GM12865 (cell line): ENCODE measurements at regions not wholly inside any gene's neighbourhood (a gene's known extent, or its start where the extent isn't known, plus 50 kb on each side); places are given as distances from the start of the nearest gene placed in this dataset.

Source experiments
- DNase-seq: peaks from one replicate; pipeline ENCODE4 v3.0.0; 2010; ENCODE audit warnings: low read depth
- H3K4me3 ChIP-seq: 2 replicates; pipeline ENCODE4 v1.5.1; 2011; ENCODE audit warnings: mild to moderate bottlenecking, low read depth, low read length, control low read depth
- TF ChIP-seq, protein P1 (sequence below): IDR thresholded peaks from 2 replicates; pipeline ENCODE4 v1.5.1; 2011; ENCODE audit warnings: low read length, control low read depth, low read depth, inconsistent platforms; ENCODE audit not compliant: insufficient read depth; ENCODE audit errors: missing control alignments

DNA sequence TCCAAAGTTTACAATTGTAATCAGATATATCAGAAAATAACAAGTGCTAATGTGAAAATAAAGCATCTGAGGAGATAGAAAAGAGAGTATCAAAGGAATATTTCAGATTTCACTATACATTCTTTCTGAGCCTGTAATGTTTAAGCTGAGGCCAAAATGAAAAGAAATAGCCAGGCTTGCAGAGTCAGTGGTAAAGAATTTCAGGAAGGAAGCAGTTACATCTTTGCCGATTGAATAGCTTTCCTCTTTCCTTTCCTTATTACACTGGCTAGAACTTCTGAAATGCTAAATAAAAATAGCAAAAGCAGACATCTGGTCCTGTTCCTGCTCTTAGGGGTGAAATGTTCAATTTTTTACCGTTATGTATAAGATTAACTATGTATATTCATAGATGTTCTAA lies 1441.6 kb upstream of the PCDH7 start:
- TF ChIP-seq, protein P1, sequence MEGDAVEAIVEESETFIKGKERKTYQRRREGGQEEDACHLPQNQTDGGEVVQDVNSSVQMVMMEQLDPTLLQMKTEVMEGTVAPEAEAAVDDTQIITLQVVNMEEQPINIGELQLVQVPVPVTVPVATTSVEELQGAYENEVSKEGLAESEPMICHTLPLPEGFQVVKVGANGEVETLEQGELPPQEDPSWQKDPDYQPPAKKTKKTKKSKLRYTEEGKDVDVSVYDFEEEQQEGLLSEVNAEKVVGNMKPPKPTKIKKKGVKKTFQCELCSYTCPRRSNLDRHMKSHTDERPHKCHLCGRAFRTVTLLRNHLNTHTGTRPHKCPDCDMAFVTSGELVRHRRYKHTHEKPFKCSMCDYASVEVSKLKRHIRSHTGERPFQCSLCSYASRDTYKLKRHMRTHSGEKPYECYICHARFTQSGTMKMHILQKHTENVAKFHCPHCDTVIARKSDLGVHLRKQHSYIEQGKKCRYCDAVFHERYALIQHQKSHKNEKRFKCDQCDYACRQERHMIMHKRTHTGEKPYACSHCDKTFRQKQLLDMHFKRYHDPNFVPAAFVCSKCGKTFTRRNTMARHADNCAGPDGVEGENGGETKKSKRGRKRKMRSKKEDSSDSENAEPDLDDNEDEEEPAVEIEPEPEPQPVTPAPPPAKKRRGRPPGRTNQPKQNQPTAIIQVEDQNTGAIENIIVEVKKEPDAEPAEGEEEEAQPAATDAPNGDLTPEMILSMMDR: no peak
- no peak overlapping the region for H3K4me3 ChIP-seq
- DNase-seq: no peak

GRCh38 chr4:29289118-29289517 lies 1431.1 kb upstream of the PCDH7 start:
- TF ChIP-seq, protein P1: no peak
- no peak for DNase-seq
- H3K4me3 ChIP-seq: no peak overlapping the region

DNA sequence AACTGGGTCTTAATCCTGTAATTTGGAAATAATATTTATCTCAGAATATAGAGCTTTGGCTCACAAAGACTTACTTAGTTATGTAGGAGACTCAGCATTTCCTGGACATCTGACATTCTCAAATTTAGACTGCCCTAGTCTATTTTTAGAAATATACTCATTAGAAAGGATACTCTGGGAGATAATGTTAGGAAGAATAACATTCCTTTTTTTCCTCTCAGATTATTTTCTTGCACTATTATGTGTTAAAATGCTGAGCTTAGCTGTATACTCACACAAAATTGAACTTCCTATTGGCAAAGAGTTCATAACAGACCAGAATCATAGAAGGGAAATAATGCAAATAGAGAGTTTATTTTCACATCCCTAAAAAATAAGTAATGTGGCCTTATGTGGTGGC lies 1424.9 kb upstream of the PCDH7 start:
- TF ChIP-seq, protein P1: no peak
- DNase-seq: no peak
- H3K4me3 ChIP-seq: no peak overlapping the region

- no peak overlapping the region for H3K4me3 ChIP-seq
- TF ChIP-seq, protein P1: no peak
- DNase-seq: no peak
Observed at GRCh38 chr4:29304595-29304994, 1415.6 kb upstream of the PCDH7 start.

GRCh38 chr4:29307256-29307655 lies 1412.9 kb upstream of the PCDH7 start:
- TF ChIP-seq, protein P1: no peak
- no peak for DNase-seq
- no peak overlapping the region for H3K4me3 ChIP-seq

- DNase-seq: no peak
- no peak overlapping the region for H3K4me3 ChIP-seq
- TF ChIP-seq, protein P1: no peak
Observed at GRCh38 chr4:29307755-29308154, 1412.4 kb upstream of the PCDH7 start.

DNA sequence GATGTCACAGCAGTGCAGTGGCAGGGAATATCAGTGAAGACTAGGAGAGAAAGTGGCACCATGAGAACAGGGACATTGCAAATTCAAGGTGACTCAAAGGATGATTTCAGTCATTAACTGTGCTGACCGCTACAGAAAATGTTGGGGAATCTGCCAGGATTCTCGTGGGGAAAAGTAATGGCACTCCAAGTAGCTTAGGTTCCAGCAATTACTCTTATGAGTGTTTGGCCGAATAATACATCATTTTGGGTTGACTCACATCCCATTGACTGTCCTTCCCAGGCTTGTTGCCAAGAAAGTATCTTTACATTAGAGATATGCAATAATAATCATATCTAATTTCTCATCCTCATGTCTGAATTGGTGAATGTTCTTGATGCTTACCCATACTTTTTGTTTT lies 1411.1 kb upstream of the PCDH7 start:
- no peak overlapping the region for H3K4me3 ChIP-seq
- TF ChIP-seq, protein P1: no peak
- no peak for DNase-seq
